Kidney tubule cell (primary cell): ENCODE measurements at regions not wholly inside any gene's neighbourhood (a gene's known extent, or its start where the extent isn't known, plus 50 kb on each side); places are given as distances from the start of the nearest gene placed in this dataset.
A peak's percentile ranks its signal among the peaks of the same experiment; 100 is the strongest.

Experiments used
- DNase-seq: peaks from one replicate; pipeline ENCODE4 v3.0.0-alpha.2; 2018; ENCODE audit warnings: low spot score

DNA sequence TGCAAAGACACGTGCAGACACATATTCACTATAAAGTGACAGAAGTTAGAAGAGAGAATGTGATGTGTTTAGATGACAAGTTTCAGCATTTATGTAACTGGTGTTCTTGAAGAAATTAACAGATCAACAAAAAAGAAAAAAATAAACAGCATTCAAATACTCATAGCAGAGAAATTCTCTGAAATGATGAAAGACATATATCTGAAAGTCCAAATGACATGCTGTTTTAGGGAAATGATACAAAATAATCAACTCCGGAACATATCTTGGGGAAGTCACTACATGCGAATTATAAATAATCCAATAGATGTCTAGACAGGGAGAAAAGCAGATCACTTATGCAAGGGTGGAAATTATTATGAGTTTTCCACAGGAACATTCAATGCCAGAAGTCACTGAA is 146.0 kb downstream of the SPANXN4 start:
- DNase-seq: no peak

DNA sequence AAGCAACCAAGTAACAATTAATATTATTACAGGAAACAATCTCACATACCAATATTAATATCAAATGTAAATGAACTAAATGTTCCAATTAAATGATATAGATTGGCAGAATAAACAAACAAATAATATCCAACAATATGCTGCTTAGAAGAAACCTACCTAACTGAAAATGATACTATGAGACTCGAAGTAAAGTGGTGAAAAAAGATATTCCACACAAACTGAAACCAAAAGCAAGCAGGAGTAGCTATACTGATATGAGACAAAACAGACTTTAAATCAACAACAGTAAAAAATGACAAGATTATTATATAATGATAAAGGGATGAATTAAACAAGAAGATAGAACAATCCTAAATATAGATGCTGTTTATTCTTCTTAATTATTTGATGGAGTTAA is 140.1 kb downstream of the SPANXN4 start:
- no peak for DNase-seq

DNA sequence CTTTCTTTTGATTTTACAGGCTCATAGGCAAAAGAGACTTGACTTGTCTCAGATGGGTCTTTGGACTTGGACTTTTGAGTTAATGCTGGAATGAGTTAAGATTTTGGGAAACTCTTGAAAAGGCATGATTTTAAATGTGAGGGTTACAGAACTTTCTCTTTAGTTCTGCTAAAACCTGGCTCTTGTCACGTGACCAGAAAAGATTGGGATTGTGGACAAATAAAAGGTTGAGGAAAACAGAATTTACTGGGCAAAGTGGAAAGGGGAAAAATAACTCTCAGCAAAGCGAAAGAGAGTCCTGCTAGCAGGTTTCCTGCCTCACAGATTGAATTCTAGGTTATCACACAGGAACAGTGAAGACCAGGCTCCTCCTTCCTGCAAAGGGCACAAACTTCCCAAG is 114.0 kb downstream of the SPANXN4 start:
- no peak for DNase-seq

DNA sequence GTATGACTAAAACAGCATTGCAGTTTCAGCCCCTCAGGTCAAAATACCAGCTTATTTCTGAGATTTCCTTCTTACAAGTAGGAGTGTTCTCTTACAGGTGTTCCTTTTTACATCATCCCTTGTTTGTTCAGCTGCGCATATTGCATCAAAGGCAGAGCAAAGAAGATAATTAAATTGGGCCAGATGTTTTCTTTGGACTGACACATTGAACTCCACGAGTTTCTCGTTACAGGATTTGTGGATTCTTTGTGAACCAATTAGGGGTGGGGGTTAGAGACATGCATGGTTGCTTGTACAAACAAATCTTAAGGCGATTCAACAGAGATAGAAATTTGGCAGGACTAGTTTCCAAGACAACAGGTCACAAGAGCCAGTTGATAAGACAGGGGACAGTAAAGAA is 95.7 kb downstream of the SPANXN4 start:
- DNase-seq: no peak

DNA sequence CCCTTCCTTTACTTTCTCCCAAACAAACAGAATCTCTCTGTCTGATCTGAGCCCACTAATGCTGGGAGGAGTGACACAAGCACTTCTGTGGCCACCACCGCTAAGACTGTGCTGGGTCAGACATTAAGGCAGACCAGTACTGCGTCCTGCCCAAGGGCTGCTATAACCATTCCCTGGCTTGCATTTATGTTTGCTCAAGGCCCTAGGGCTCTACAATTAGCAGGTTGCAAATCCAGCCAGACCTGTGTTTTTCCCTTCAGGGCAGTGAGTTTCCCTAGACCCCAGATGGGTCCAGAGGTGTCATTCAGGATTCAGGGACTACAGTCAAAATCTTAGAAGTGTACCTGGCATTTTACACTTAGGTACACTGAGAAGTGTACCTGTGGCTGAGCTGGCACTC is 89.7 kb downstream of the SPANXN4 start:
- no peak for DNase-seq

DNA sequence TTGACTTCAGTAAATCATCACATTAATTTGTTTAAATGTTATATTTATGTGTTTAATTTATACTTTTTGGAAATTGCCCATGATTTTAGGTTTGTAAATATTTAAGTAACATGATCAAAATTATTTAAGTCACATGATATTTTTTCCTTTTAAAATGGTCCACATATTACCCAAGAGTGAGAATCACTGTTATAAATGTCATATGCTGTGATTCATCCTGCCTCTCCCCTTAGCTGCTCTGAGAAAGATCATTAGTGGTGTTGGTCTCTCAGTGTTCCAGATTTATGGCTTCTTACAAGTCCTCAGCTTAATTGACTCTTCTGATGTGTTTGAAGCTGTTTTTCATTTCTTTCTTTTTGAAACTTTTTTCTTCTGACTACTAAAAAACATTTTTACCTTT is 70.1 kb downstream of the SPANXN4 start:
- DNase-seq: no peak

DNA sequence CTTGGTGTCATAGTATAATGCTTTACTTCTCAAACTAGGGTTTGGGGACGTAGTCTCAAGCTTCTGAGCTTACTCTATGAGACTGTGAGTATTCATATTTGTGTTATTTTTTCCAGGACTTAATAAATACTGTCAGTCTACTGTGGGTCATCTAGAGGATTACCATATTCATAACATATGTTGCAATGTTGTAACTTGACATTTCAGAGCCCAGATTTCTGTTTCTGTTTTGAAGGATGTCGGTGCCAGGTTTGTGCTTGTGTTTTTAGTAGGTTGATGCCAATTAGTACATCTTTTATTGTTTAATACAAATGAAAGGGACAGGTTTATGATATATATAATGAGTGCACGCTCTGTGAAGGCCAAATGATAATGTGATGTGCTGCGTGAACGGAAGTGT is 69.6 kb downstream of the SPANXN4 start:
- no peak for DNase-seq

DNA sequence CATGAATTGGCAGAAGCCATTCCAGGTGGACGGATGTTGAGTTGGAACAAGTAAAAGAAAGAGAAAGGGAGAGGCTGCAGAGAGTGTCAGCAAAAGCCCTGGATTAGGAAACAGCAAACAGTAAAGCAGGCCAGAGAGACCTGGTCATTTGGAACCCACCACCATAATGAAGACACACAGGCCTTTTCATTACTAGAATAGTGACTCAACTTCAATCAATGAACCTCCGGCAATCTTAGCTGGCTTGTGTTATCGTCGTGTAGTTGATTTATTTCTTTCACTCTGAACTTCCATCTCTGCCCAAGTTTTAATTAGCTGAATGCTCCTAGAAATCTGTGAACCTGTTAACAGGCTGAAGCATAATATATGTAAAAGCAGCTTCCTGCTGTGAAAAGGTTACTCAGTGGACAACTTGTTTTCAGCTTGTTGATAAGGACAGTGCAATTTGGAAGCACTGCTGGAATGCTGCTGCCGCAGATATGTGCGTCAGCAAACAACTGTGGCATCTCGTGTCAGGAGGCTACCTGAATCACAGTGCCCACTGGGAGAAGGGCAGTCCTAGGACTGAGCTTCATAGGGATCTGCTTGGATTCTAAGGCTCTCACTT is 68.8 kb downstream of the SPANXN4 start:
- peak; percentile 11 for DNase-seq
